Limb (tissue), 2 donors: ENCODE measurements at regions not wholly inside any gene's neighbourhood (a gene's known extent, or its start where the extent isn't known, plus 50 kb on each side); places are given as distances from the start of the nearest gene placed in this dataset.

Experiments
- DNase-seq, 2 donors: peaks; one replicate each; pipeline ENCODE4 v3.0.0-alpha.2; 2016; ENCODE audit errors: extremely low spot score in 2 of 2

DNA sequence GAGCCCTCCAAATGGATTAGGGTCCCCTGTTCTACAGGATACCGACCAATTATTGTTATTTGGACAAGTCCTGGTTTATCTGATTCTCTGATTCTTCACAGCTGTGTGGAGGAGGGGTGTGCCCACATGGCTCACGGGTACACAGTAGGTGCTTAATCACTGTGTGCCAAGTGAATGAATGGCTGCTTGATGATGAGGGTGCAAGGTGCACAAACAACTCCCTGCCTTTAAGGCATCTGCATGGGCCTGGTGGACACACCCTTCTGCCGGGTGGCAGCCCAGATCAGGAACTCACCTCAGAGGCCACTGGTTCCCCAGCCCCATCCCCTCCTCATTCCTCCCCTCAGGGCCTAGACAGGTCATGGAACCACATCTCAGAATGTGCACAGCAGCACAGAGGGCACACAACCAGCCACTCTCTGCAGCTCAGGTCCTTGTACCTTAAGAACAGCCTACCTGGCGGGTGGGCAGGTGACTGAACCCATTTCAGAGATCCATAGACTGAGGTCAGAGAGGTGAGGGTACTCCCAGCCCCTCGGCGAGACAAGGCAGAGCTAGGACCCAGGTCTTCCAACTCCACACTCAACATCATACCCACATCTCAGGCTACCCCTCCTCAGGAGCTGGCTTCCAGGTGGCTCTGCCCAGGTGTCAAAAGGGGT lies 50.3 kb downstream of the SHANK2 start:
- DNase-seq, result no peak

DNA sequence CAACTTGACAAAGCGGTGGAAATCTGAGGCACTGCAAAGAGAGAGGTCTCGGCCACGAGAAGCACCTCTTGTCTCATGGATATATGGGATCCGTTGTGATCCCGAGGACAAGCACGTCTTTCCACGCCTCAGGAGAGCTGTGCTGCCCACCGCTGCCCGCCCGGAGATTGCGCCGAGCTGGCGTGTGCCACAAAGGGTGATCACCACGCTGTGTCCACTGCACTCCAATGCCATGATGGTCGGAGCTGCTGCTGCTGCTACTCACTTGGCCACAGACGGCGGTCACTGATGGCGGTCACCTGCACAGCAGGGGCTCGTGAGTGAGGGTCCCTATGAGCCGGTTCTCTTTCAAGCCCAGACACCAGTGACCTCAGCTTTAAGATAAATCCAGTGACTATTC lies 51.1 kb downstream of the SHANK2 start:
- no peak for DNase-seq

- no peak for DNase-seq
These were observed 51.6 kb downstream of the SHANK2 start for GRCh38 chr11:71200761-71201160.

- DNase-seq, result no peak
These were observed 52.1 kb downstream of the SHANK2 start for GRCh38 chr11:71200172-71200716.

- no peak for DNase-seq
These were observed 53.1 kb downstream of the SHANK2 start for GRCh38 chr11:71199226-71199820.

DNA sequence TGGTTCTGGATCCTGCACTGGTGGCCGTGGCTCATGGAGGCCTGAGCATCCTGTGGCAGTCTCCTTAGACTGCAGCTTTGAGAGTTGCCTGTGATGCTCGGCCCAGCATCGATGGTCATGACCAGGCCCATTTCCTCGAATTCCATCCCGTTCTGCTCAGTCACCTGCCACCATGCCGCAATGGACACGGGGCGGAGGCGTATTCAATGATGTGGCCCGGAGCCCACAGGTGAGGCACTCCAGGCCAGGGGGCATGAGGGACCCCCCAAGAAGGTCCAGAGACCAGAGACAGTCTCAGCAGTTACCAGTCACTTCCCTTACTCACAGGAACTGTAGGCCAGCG lies 53.6 kb downstream of the SHANK2 start:
- no peak for DNase-seq

- no peak for DNase-seq
These were observed 54.1 kb downstream of the SHANK2 start for GRCh38 chr11:71198141-71198822.

GRCh38 chr11:71197096-71197495 lies 55.3 kb downstream of the SHANK2 start:
- no peak for DNase-seq

- DNase-seq, result no peak
These were observed 57.7 kb downstream of the SHANK2 start for GRCh38 chr11:71194710-71195109.

DNA sequence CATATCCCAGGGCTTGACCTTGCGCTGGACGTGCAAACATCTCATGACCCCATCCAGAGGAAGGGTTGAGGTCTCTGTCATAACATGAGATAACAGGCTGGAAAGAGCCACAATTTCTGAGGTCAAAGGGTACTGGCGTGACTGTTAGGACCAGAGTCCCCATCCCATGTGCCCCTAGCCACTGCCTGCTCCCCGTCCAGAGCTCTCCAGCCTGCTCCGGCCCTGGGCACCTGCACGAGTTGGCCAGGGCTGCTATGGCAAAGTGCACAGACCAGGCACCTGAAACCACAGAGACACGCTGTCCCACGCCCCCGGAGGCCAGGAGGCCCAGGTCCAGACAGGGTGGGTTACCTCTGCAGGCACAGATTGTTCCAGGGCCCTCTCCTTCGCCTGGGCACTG lies 58.9 kb downstream of the SHANK2 start:
- no peak for DNase-seq

- no peak for DNase-seq
These were observed 59.7 kb downstream of the SHANK2 start for GRCh38 chr11:71192629-71193028.

- no peak for DNase-seq
These were observed 61.2 kb downstream of the SHANK2 start for GRCh38 chr11:71191201-71191600.

DNA sequence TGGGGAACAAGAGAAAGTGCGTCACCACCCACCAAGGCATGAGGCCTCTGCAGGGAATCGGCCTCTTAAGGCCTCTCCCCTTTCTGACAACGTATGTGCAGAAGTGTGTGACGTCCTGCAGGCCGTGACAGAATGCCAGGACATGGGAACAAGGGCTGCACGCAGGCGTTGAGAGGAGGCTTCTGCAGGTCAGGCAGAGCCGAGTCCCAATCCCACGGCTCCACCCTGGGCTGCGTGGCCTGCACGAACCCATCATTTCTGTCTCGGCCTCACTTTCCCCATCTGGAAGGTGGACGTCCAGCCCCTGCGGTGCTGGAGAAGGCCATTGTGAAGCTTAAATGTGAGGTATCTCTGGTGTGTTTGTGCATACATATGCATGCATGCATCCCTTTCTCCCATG lies 61.8 kb downstream of the SHANK2 start:
- DNase-seq, result no peak

GRCh38 chr11:71189768-71190315 lies 62.5 kb downstream of the SHANK2 start:
- DNase-seq, result no peak

DNA sequence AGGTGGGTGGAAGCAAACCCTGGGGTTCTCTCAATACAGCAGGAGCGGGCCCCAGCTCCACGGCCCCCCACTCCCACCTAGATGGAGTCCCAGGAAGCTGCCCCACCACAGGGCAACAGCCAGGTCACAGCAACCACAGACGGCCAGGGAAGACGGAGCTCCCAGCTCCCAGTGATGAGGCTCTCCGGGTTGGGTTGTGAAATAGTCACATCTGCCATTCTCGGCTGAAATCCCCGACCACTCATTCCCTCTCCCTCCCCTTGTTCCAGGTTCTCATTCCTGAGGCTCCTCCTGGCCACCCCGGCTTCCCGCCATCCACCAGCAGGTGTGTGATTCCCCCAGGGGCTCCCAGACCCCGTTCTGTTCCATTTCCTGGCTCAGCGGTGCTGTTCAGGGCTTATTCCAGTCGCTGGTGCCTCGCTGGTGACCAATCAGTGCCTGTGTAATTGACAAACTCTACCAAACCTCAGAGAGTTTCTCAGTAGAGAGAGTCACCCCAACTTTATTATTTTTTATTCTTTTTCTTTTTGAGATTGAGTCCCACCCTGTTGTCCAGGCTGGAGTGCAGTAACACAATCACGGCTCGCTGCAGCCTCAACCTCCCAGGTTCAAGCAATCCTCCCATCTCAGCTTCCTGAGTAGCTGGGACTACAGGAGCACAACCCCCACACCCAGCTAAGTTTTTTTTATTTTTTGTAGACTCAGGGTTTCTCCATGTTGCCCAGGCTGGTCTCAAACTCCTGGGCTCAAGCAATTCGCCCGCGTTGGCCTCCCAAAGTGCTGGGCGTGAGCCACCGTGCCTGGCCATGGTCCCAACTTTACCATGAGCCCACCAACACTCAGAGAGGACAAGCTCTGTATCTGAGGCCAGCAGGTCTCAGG lies 63.2 kb downstream of the SHANK2 start:
- DNase-seq, result no peak

DNA sequence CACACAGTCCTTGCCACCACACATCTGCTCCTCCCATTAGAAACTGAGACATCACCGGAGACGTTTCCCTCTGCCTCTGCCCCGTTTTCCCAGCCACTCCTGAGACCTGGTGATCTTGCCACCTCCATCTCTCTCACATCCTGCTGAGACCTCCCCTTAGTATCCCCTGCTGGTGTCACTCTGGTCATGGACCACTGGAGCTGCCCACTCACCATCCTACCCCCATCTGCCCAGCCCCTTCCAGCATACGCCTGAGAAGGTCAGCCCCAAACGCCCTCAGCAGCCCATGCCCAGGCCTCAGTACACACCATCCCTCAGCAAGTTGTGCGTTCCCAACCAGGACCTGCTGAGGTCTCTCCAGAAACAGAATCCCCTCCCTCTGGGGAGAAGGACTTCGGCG lies 64.3 kb downstream of the SHANK2 start:
- DNase-seq, result no peak

- DNase-seq, result no peak
These were observed 65.6 kb downstream of the SHANK2 start for GRCh38 chr11:71186806-71187205.

- DNase-seq, result no peak
These were observed 67.0 kb downstream of the SHANK2 start for GRCh38 chr11:71185411-71185810.

GRCh38 chr11:71184421-71185210 lies 67.8 kb downstream of the SHANK2 start:
- DNase-seq, result no peak

GRCh38 chr11:71183878-71184277 lies 68.5 kb downstream of the SHANK2 start:
- no peak for DNase-seq
